Choroid plexus epithelial cell (primary cell): ENCODE measurements at regions not wholly inside any gene's neighbourhood (a gene's known extent, or its start where the extent isn't known, plus 50 kb on each side); places are given as distances from the start of the nearest gene placed in this dataset.

Source experiments
- DNase-seq: peaks from one replicate; pipeline ENCODE4 v3.0.0-alpha.2; 2010; ENCODE audit warnings: low read depth
- H3K4me3 ChIP-seq: 2 replicates; pipeline ENCODE4 v1.5.1; 2011; ENCODE audit warnings: low read depth, mild to moderate bottlenecking, control low read depth, low read length, moderate library complexity
- CTCF ChIP-seq: conservative IDR thresholded peaks from 2 replicates; pipeline ENCODE4 v1.5.1; 2011; ENCODE audit warnings: low read depth, mild to moderate bottlenecking, control low read depth, inconsistent platforms, low read length, moderate library complexity

- no peak overlapping the region for H3K4me3 ChIP-seq
- no peak for TF ChIP-seq CTCF
- peak; percentile 43 for DNase-seq
These were observed 674.8 kb downstream of the IQCM start for GRCh38 chr4:149140841-149141240.

- no peak for DNase-seq
- TF ChIP-seq CTCF: no peak
These were observed 678.6 kb downstream of the IQCM start for GRCh38 chr4:149136951-149137620.

GRCh38 chr4:149135062-149135461, 680.6 kb downstream of the IQCM start:
- no peak for TF ChIP-seq CTCF
- DNase-seq: no peak
- no peak overlapping the region for H3K4me3 ChIP-seq

More at GRCh38 chr4:149136951-149137620, 678.6 kb downstream of the IQCM start:
- no peak overlapping the region for H3K4me3 ChIP-seq

- H3K4me3 ChIP-seq: no peak overlapping the region
- no peak for DNase-seq
- no peak for TF ChIP-seq CTCF
These were observed 678.8 kb upstream of the NR3C2 start for GRCh38 chr4:149121023-149121404.

- TF ChIP-seq CTCF: no peak
- peak; percentile 64 for DNase-seq
- H3K4me3 ChIP-seq: no peak overlapping the region
These were observed 678.3 kb upstream of the NR3C2 start for GRCh38 chr4:149120331-149121022.

- TF ChIP-seq CTCF: no peak
- H3K4me3 ChIP-seq: no peak overlapping the region
- no peak for DNase-seq
These were observed 674.6 kb upstream of the NR3C2 start for GRCh38 chr4:149116806-149117205.
